Keratinocyte (primary cell): ENCODE measurements at regions not wholly inside any gene's neighbourhood (a gene's known extent, or its start where the extent isn't known, plus 50 kb on each side); places are given as distances from the start of the nearest gene placed in this dataset.

Source experiments
- DNase-seq: peaks from one replicate; pipeline ENCODE4 v3.0.0-alpha.2; 2011; ENCODE audit warnings: low read depth, missing footprints, low spot score
- FAIRE-seq: peaks from 2 replicates; lab custom pipeline; 2011; peaks lifted over from hg19 to GRCh38; lab: Jason Lieb, UNC
- H2AFZ ChIP-seq: 2 replicates; pipeline ENCODE4 v1.6.0; 2012; ENCODE audit warnings: low read length, control low read depth, inconsistent platforms; ENCODE audit not compliant: control insufficient read depth
- H3K27ac ChIP-seq: 2 replicates; pipeline ENCODE4 v1.5.1; 2011; ENCODE audit warnings: low read length; ENCODE audit not compliant: control insufficient read depth, insufficient read depth
- H3K27me3 ChIP-seq: 3 replicates; pipeline ENCODE4 v1.6.0; 2011; ENCODE audit warnings: low read length; ENCODE audit not compliant: control insufficient read depth, insufficient read depth; ENCODE audit errors: extremely low read depth
- H3K36me3 ChIP-seq, 2 experiments: 2 replicates in 1 of 2; 3 replicates in 1 of 2; pipeline ENCODE4 v1.5.1; 2011; ENCODE audit warnings: low read length in 2 of 2, mild to moderate bottlenecking in 1 of 2; ENCODE audit not compliant: control insufficient read depth in 2 of 2, insufficient read depth in 2 of 2; ENCODE audit errors: extremely low read depth in 1 of 2
- H3K4me1 ChIP-seq: 3 replicates; pipeline ENCODE4 v1.5.1; 2011; ENCODE audit warnings: low read length; ENCODE audit not compliant: control insufficient read depth, insufficient read depth; ENCODE audit errors: extremely low read depth
- H3K4me2 ChIP-seq: 3 replicates; pipeline ENCODE4 v1.6.0; 2011; ENCODE audit warnings: low read depth, low read length; ENCODE audit not compliant: control insufficient read depth, insufficient read depth; ENCODE audit errors: extremely low read depth
- H3K4me3 ChIP-seq, 3 experiments: fragments of 200-600 bp in 1 of 3; sonication (generic) in 1 of 3; 2 replicates in 2 of 3; 3 replicates in 1 of 3; pipeline ENCODE4 v1.5.1; 2011 to 2016; ENCODE audit warnings: low read length in 3 of 3, mild to moderate bottlenecking in 3 of 3, control low read depth in 2 of 3, inconsistent platforms in 1 of 3, low read depth in 1 of 3, mixed read lengths in 1 of 3, mixed run types in 1 of 3, moderate library complexity in 1 of 3; ENCODE audit not compliant: control insufficient read depth in 2 of 3, insufficient read depth in 2 of 3; ENCODE audit errors: extremely low read depth in 1 of 3
- H3K79me2 ChIP-seq: 2 replicates; pipeline ENCODE4 v1.6.0; 2012; ENCODE audit warnings: low read length; ENCODE audit not compliant: control insufficient read depth, insufficient read depth
- H3K9ac ChIP-seq: 3 replicates; pipeline ENCODE4 v1.6.0; 2011; ENCODE audit warnings: low read length; ENCODE audit not compliant: control insufficient read depth, insufficient read depth; ENCODE audit errors: extremely low read depth
- H3K9me1 ChIP-seq: 3 replicates; pipeline ENCODE4 v1.6.0; 2011; ENCODE audit warnings: low read length; ENCODE audit not compliant: control insufficient read depth, insufficient read depth; ENCODE audit errors: extremely low read depth
- H3K9me3 ChIP-seq: 2 replicates; pipeline ENCODE4 v1.5.1; 2012; ENCODE audit warnings: low read depth, low read length; ENCODE audit not compliant: control insufficient read depth
- H4K20me1 ChIP-seq: 3 replicates; pipeline ENCODE4 v1.6.0; 2011; ENCODE audit warnings: low read length; ENCODE audit not compliant: control insufficient read depth, insufficient read depth; ENCODE audit errors: extremely low read depth
- EZH2 ChIP-seq: IDR thresholded peaks from one replicate; pipeline ENCODE4 v1.6.1; 2012; ENCODE audit warnings: inconsistent platforms, mild to moderate bottlenecking, low read length, moderate library complexity
- dilution Hi-C: fragments of 300-500 bp; cut with MboI; formaldehyde crosslinking; loops from one replicate; pipeline ENCODE4 v1.7.0; 2020; ENCODE audit warnings: low sequenced_read_pairs; ENCODE audit not compliant: extremely low pct_ligation_motif_present
- TF ChIP-seq, protein P1 (sequence below), 3 experiments: IDR thresholded peaks in 1 of 3; conservative IDR thresholded peaks in 1 of 3; optimal IDR thresholded peaks in 1 of 3; 2 replicates in 2 of 3; 3 replicates in 1 of 3; pipeline versions ENCODE3 to v1.5.1; 2011; ENCODE audit warnings: low read length in 3 of 3, mild to moderate bottlenecking in 3 of 3, moderate library complexity in 2 of 3, control low read depth in 1 of 3, inconsistent platforms in 1 of 3; ENCODE audit not compliant: insufficient read depth in 2 of 3; ENCODE audit errors: extremely low read depth in 1 of 3

DNA sequence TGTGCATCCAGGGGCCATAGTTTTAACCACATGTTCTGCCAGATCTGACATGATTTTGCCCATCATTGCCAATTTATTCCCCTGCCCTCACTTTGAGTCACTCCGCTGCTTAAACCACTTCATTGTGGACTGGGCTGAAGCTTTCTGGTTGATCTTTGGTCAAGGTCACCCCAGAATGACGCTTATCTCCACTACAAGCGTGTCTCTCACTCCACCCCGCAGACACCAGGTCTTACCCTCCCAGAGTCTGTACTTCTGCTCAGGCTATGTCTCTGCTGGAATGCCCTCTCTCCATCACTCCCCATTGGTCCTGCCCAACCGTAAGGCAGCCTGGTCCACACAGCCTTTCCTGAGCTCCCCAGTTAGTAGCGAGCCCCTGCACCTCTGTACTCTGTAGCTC lies 170.5 kb upstream of the SYT13 start:
- Histone ChIP-seq H2AFZ (no peak overlapping the region), H3K9ac (no peak overlapping the region), H3K9me3 (no peaks in the 10 kb centered on the region), H4K20me1 (no peaks in the 10 kb centered on the region), H3K36me3 (no peaks in the 10 kb centered on the region), H3K4me2 (no peak overlapping the region), H3K79me2 (no peaks in the 10 kb centered on the region), H3K4me3 (no peak overlapping the region), H3K27me3 (peaks cover 4% of the 10 kb centered on the region), H3K27ac (no peak overlapping the region), H3K4me1 (no peaks in the 10 kb centered on the region), H3K9me1 (no peaks in the 10 kb centered on the region)
- FAIRE-seq (no peak), DNase-seq (no peak)
- dilution Hi-C loops = no loop called here
- no peak for TF ChIP-seq EZH2
- TF ChIP-seq, protein P1, sequence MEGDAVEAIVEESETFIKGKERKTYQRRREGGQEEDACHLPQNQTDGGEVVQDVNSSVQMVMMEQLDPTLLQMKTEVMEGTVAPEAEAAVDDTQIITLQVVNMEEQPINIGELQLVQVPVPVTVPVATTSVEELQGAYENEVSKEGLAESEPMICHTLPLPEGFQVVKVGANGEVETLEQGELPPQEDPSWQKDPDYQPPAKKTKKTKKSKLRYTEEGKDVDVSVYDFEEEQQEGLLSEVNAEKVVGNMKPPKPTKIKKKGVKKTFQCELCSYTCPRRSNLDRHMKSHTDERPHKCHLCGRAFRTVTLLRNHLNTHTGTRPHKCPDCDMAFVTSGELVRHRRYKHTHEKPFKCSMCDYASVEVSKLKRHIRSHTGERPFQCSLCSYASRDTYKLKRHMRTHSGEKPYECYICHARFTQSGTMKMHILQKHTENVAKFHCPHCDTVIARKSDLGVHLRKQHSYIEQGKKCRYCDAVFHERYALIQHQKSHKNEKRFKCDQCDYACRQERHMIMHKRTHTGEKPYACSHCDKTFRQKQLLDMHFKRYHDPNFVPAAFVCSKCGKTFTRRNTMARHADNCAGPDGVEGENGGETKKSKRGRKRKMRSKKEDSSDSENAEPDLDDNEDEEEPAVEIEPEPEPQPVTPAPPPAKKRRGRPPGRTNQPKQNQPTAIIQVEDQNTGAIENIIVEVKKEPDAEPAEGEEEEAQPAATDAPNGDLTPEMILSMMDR (optimal IDR thresholded peaks at IDR 0.05 in 1 of 3, IDR thresholded peaks at IDR 0.05 in 1 of 3, conservative IDR thresholded peaks at IDR 0.05 in 1 of 3; ENCODE audit: extremely low read depth in 1 of 3, insufficient read depth in 2 of 3, low read length in 3 of 3) = no peak

DNA sequence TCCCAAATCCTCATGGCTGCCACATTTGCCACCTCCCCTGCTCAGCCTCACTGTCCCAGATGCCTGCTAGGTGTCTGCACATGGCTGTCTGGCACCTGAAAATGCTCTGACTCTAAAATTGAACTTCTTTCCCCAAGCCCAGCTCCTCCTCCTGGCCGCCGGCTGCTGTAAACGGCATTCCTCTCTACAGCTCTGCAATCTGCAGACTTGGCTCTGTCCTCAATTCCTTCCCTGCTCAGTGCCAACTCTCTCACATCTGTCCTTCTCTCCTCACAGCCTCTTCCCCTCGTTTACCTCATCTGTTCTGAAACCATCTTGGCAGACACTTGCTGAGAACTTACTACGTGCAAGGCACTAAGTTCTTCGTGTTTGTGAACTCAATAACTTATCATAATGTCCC lies 169.4 kb upstream of the SYT13 start:
- Histone ChIP-seq H3K27me3 (peaks cover 4% of the 10 kb centered on the region), H3K36me3 (no peaks in the 10 kb centered on the region), H3K27ac (no peak overlapping the region), H3K9ac (no peak overlapping the region), H3K4me2 (no peak overlapping the region), H2AFZ (no peak overlapping the region), H3K9me3 (no peaks in the 10 kb centered on the region), H3K9me1 (no peaks in the 10 kb centered on the region), H4K20me1 (no peaks in the 10 kb centered on the region), H3K4me1 (no peaks in the 10 kb centered on the region), H3K4me3 (no peak overlapping the region), H3K79me2 (no peaks in the 10 kb centered on the region)
- DNase-seq = no peak
- no peak for FAIRE-seq
- TF ChIP-seq, protein P1 (optimal IDR thresholded peaks at IDR 0.05 in 1 of 3, IDR thresholded peaks at IDR 0.05 in 1 of 3, conservative IDR thresholded peaks at IDR 0.05 in 1 of 3; ENCODE audit: extremely low read depth in 1 of 3, insufficient read depth in 2 of 3, low read length in 3 of 3) = no peak
- no peak for TF ChIP-seq EZH2
- dilution Hi-C loops = no loop called here
